SK-N-SH treated with all-trans-retinoic acid at 6 μM for 48 hours (cell line): ENCODE measurements at regions not wholly inside any gene's neighbourhood (a gene's known extent, or its start where the extent isn't known, plus 50 kb on each side); places are given as distances from the start of the nearest gene placed in this dataset.

ENCODE experiments used
- ATAC-seq: fragments of 200-7000 bp; cut with Tn5 transposase; 3 replicates; pipeline ENCODE4 v1.9.1; 2020; ENCODE audit warnings: mild to moderate bottlenecking, moderate library complexity
- ARNTL ChIP-seq: fragments of 450-650 bp; formaldehyde crosslinking; IDR thresholded peaks from 2 replicates; pipeline ENCODE4 v1.5.0; 2020; ENCODE audit warnings: low read depth, mild to moderate bottlenecking, moderate library complexity, borderline replicate concordance
- BACH2 ChIP-seq: fragments of 250-450 bp; sonication (Bioruptor Pico); IDR thresholded peaks from 2 replicates; pipeline ENCODE4 v1.9.0; 2021; ENCODE audit warnings: mild to moderate bottlenecking, borderline replicate concordance
- CREB5 ChIP-seq: fragments of 250-450 bp; sonication (Bioruptor Pico); IDR thresholded peaks from 2 replicates; pipeline ENCODE4 v1.5.1; 2020; ENCODE audit warnings: low read depth, mild to moderate bottlenecking, moderate library complexity
- ESRRG ChIP-seq: fragments of 250-450 bp; sonication (Bioruptor Pico); IDR thresholded peaks from 2 replicates; pipeline ENCODE4 v1.6.1; 2021; ENCODE audit warnings: mild to moderate bottlenecking
- GLIS3 ChIP-seq: fragments of 250-450 bp; sonication (Bioruptor Pico); IDR thresholded peaks from 2 replicates; pipeline ENCODE4 v1.5.0; 2020; ENCODE audit warnings: mild to moderate bottlenecking, moderate library complexity
- ISL1 ChIP-seq: fragments of 250-450 bp; sonication (Bioruptor Pico); IDR thresholded peaks from 2 replicates; pipeline ENCODE4 v2.1.2; 2022; ENCODE audit warnings: mild to moderate bottlenecking, moderate library complexity
- OSR1 ChIP-seq: fragments of 250-450 bp; sonication (Bioruptor Pico); IDR thresholded peaks from 2 replicates; pipeline ENCODE4 v1.8.0; 2022; ENCODE audit warnings: moderate library complexity, mild to moderate bottlenecking, inconsistent platforms
- POU6F1 ChIP-seq: fragments of 250-450 bp; sonication (Bioruptor Pico); IDR thresholded peaks from 2 replicates; pipeline ENCODE4 v1.8.0; 2021; ENCODE audit warnings: low read depth, mild to moderate bottlenecking, moderate library complexity, borderline replicate concordance
- SNAI2 ChIP-seq: fragments of 250-450 bp; sonication (Bioruptor Pico); IDR thresholded peaks from 2 replicates; pipeline ENCODE4 v1.5.0; 2020; ENCODE audit warnings: mild to moderate bottlenecking, moderate library complexity
- TCF4 ChIP-seq: fragments of 250-450 bp; sonication (Bioruptor Pico); IDR thresholded peaks from 2 replicates; pipeline ENCODE4 v1.8.0; 2021; ENCODE audit warnings: mild to moderate bottlenecking, moderate library complexity, borderline replicate concordance
- TOX ChIP-seq: fragments of 250-450 bp; sonication (Bioruptor Pico); IDR thresholded peaks from 2 replicates; pipeline ENCODE4 v1.8.0; 2021; ENCODE audit warnings: mild to moderate bottlenecking, moderate library complexity, borderline replicate concordance
- TSHZ2 ChIP-seq: fragments of 250-450 bp; sonication (Bioruptor Pico); IDR thresholded peaks from 2 replicates; pipeline ENCODE4 v1.5.0; 2020; ENCODE audit warnings: mild to moderate bottlenecking, moderate library complexity
- ZC3H10 ChIP-seq: fragments of 250-450 bp; sonication (Bioruptor Pico); IDR thresholded peaks from 2 replicates; pipeline ENCODE4 v1.5.1; 2021; ENCODE audit warnings: mild to moderate bottlenecking, moderate library complexity
- ZFP30 ChIP-seq: fragments of 450-650 bp; formaldehyde crosslinking; IDR thresholded peaks from 2 replicates; pipeline ENCODE4 v1.5.0; 2022; ENCODE audit warnings: mild to moderate bottlenecking, moderate library complexity
- ZNF565 ChIP-seq: fragments of 450-650 bp; formaldehyde crosslinking; conservative IDR thresholded peaks from 2 replicates; pipeline ENCODE4 v1.5.0; 2020; ENCODE audit warnings: low read depth, mild to moderate bottlenecking, moderate library complexity
- ZNF70 ChIP-seq: fragments of 450-650 bp; formaldehyde crosslinking; IDR thresholded peaks from 2 replicates; pipeline ENCODE4 v1.5.0; 2020; ENCODE audit warnings: mild to moderate bottlenecking, moderate library complexity
- ZNF8 ChIP-seq: fragments of 450-650 bp; formaldehyde crosslinking; IDR thresholded peaks from 2 replicates; pipeline ENCODE4 v1.5.0; 2020; ENCODE audit warnings: mild to moderate bottlenecking, moderate library complexity
- TF ChIP-seq, protein P1 (sequence below): fragments of 250-450 bp; sonication (Bioruptor Pico); IDR thresholded peaks from 2 replicates; pipeline ENCODE4 v1.8.0; 2020; ENCODE audit warnings: mild to moderate bottlenecking, moderate library complexity, borderline replicate concordance

- no peak for ATAC-seq
Measured at GRCh38 chr1:186765446-186765845, 63.3 kb upstream of the PLA2G4A start.

DNA sequence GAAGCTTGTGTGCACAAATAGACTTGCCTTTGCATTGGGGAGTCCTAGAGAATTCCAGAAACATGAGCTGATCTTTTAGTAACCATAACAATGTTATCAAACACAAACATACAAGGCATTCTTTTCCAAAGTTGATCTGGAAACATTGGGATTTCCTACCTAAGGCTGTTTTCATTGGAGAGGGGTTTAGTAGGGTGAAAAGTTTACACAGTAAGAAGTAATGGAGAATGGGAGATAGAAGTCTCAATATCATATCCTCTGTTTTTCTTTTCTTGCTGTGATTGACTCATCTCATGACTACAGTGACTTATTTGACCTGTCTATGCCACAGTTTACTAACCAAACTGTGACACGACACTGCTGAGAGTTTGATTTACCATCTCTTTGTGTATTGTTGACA lies 65.6 kb upstream of the PLA2G4A start:
- TF ChIP-seq TCF4 (CRISPR knock-in tag) (no peak), SNAI2 (CRISPR knock-in tag) (no peak), POU6F1 (no peak), TSHZ2 (CRISPR knock-in tag) (no peak), ESRRG (CRISPR knock-in tag) (no peak), ZNF70 (no peak), ISL1 (no peak)
- TF ChIP-seq, protein P1, sequence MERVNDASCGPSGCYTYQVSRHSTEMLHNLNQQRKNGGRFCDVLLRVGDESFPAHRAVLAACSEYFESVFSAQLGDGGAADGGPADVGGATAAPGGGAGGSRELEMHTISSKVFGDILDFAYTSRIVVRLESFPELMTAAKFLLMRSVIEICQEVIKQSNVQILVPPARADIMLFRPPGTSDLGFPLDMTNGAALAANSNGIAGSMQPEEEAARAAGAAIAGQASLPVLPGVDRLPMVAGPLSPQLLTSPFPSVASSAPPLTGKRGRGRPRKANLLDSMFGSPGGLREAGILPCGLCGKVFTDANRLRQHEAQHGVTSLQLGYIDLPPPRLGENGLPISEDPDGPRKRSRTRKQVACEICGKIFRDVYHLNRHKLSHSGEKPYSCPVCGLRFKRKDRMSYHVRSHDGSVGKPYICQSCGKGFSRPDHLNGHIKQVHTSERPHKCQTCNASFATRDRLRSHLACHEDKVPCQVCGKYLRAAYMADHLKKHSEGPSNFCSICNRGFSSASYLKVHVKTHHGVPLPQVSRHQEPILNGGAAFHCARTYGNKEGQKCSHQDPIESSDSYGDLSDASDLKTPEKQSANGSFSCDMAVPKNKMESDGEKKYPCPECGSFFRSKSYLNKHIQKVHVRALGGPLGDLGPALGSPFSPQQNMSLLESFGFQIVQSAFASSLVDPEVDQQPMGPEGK = no peak
- peak; percentile 63 for ATAC-seq

More at GRCh38 chr1:186765446-186765845, 63.3 kb upstream of the PLA2G4A start:
- no peak for TF ChIP-seq ZC3H10 (CRISPR knock-in tag)
- no peak for TF ChIP-seq ESRRG (CRISPR knock-in tag)
- TF ChIP-seq TSHZ2 (CRISPR knock-in tag) = no peak

DNA sequence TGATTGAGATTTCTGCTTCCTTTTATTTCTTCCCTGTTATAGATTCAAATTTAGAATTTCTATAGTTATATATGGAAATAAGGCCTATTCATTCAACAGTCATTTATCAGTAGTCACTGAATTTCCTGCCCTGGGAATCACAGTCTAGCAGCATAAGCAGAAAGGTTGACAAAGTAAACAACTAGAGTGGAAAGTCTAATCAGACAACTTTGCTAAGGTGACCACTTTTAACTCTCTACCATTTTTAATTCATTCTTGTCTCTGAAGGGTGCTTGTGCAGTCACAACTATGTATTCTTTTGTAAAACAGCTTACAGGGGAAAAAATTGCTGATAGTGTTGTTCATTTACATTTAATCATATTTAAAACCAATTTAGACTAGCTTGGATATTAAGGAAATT lies 66.1 kb upstream of the PLA2G4A start:
- no peak for ATAC-seq
- no peak for TF ChIP-seq SNAI2 (CRISPR knock-in tag)
- no peak for TF ChIP-seq TCF4 (CRISPR knock-in tag)
- TF ChIP-seq ZC3H10 (CRISPR knock-in tag) = no peak
- TF ChIP-seq CREB5 (CRISPR knock-in tag) = no peak
- TF ChIP-seq POU6F1 = no peak

DNA sequence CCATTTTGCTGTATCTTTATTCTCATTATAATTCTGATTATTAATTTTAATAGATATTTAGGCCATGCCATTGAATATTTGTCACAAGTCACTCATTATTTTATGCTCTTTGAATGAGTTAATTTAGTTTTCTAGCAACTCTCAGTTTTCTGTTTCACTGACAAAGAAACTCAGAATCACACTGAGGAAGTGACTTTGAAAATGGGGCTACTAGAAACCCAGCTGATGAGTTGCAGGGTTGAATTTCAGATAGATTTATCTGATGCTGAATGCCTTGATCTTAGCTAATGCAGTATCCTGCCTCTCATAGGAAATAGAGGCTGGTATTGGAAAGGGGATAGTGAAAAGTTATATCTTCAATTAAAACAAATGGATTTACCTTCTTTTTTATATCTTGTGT lies 67.4 kb upstream of the PLA2G4A start:
- TF ChIP-seq TOX (CRISPR knock-in tag) = no peak
- no peak for TF ChIP-seq POU6F1
- TF ChIP-seq ZFP30 (CRISPR knock-in tag) = no peak
- no peak for TF ChIP-seq OSR1 (CRISPR knock-in tag)
- TF ChIP-seq ZNF70 = no peak
- no peak for TF ChIP-seq GLIS3 (CRISPR knock-in tag)
- TF ChIP-seq ZC3H10 (CRISPR knock-in tag) = no peak
- no peak for TF ChIP-seq BACH2
- TF ChIP-seq ARNTL = no peak
- TF ChIP-seq ZNF8 (CRISPR knock-in tag) = no peak
- TF ChIP-seq ZNF565 (CRISPR knock-in tag) = no peak
- no peak for ATAC-seq
